Ovary (tissue), 7 donors: ENCODE measurements at regions not wholly inside any gene's neighbourhood (a gene's known extent, or its start where the extent isn't known, plus 50 kb on each side); places are given as distances from the start of the nearest gene placed in this dataset.

ENCODE experiments used
- DNase-seq, 5 donors: peaks; one replicate each; pipeline ENCODE4 v3.0.0-alpha.2; 2019 to 2020
- H3K27ac ChIP-seq, 2 donors: fragments of 200-600 bp; one replicate each; pipeline versions ENCODE4 v1.5.1 to v1.8.0; 2019 to 2022
- H3K27me3 ChIP-seq: fragments of 200-600 bp; one replicate; pipeline ENCODE4 v1.8.0; 2022
- H3K36me3 ChIP-seq: fragments of 200-600 bp; sonication (generic); one replicate; pipeline ENCODE4 v1.5.1; 2019
- H3K4me1 ChIP-seq: one replicate; pipeline ENCODE4 v1.8.1; 2013; ENCODE audit warnings: mild to moderate bottlenecking, moderate library complexity; ENCODE audit not compliant: insufficient read depth
- H3K4me3 ChIP-seq: fragments of 200-600 bp; sonication (generic); one replicate; pipeline ENCODE4 v1.5.1; 2017
- H3K9me3 ChIP-seq, 2 donors: fragments of 200-600 bp in 1 of 2; sonication (generic) in 1 of 2; one replicate each; pipeline versions ENCODE4 v1.5.1 to v1.8.1; 2013 to 2019; ENCODE audit warnings: mild to moderate bottlenecking in 1 of 2, moderate library complexity in 1 of 2
- CTCF ChIP-seq, 3 donors: fragments of 450-650 bp in 2 of 3; fragments of 200-600 bp in 1 of 3; IDR thresholded peaks; one replicate each; pipeline versions ENCODE4 v1.5.1 to v1.8.0; 2016 to 2022; ENCODE audit warnings: antibody characterized with exemption in 3 of 3, mild to moderate bottlenecking in 1 of 3
- EP300 ChIP-seq: sonication (generic); formaldehyde crosslinking; IDR thresholded peaks from one replicate; pipeline ENCODE4 v1.6.1; 2017; ENCODE audit warnings: antibody characterized with exemption
- POLR2A ChIP-seq: fragments of 450-650 bp; IDR thresholded peaks from one replicate; pipeline ENCODE4 v1.6.1; 2017; ENCODE audit warnings: antibody characterized with exemption, mild to moderate bottlenecking, moderate library complexity
- WGBS, 3 donors: extraction: QIAGEN DNeasy Blood & Tissue Kit in 1 of 3; methylation state at CpG; one replicate each; pipeline versions ENCODE4 v1.1.5 to v1.1.7; 2013 to 2017; 5-methylcytosine and 5-hydroxymethylcytosine counted together
- intact Hi-C, 4 donors: fragments of 100-400 bp; cut with DNase I; formaldehyde crosslinking; loops; one replicate each; pipeline versions ENCODE4 v1.11.0 to v1.15.1; 2022 to 2023
- donor health status: DM: no; HTN: no; CAD: no; lungs with moderate emphysema.
- donor health status: DM: no; HTN: no; CAD: no.
- donor health status: Bipolar disorder and iron deficiency.
- donor health status: DM: no; HTN: no; CAD: no.
- donor health status: DM: yes; HTN: yes; CAD: no.

DNA sequence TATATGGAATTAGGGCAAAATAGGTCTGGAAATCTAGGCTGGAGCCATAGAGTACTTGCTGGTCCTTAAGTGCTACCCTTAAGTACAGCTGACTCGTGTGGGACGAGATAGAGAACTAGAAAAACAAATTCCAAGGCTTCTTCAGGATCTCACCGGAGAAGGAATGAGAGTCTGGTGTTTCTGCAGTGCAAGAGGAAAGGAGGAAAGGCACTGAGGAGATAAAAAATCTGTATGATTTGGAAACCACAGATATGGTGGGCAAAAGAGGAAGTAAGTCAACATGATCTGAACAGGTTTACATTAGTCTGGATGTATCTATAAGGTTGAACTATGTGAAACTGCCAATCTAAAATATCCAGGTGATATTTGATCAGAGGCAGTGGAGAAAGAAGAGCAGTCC lies 134.4 kb upstream of the SOX5 start:
- Histone ChIP-seq H3K4me3 (no peak overlapping the region), H3K9me3 (no peaks in the 10 kb centered on the region), H3K4me1 (no peaks in the 10 kb centered on the region), H3K27me3 (no peaks in the 10 kb centered on the region), H3K36me3 (no peaks in the 10 kb centered on the region), H3K27ac (no peak overlapping the region)
- no peak for DNase-seq
- 50 to 65% (median 65%) methylated on average over 3 of the region's 3 CpGs for WGBS, 3 donors
- TF ChIP-seq POLR2A, result no peak
- TF ChIP-seq EP300, result no peak
- TF ChIP-seq CTCF (IDR thresholded peaks at IDR 0.05), result no peak
- intact Hi-C loops, result no loop called here

- intact Hi-C loops, result no loop called here
- no peaks in the 10 kb centered on the region for H3K27me3 ChIP-seq
- H3K36me3 ChIP-seq, result no peaks in the 10 kb centered on the region
- H3K4me3 ChIP-seq, result no peak overlapping the region
- no peak for DNase-seq
- TF ChIP-seq POLR2A, result no peak
- TF ChIP-seq CTCF (IDR thresholded peaks at IDR 0.05), result no peak
- no peak for TF ChIP-seq EP300
- H3K9me3 ChIP-seq, result no peaks in the 10 kb centered on the region
- no peaks in the 10 kb centered on the region for H3K4me1 ChIP-seq
- no peak overlapping the region for H3K27ac ChIP-seq
- 84 to 90% (median 89%) methylated on average over 7 of the region's 7 CpGs for WGBS, 3 donors
Measured at GRCh38 chr12:24081606-24082005, 132.1 kb upstream of the SOX5 start.

DNA sequence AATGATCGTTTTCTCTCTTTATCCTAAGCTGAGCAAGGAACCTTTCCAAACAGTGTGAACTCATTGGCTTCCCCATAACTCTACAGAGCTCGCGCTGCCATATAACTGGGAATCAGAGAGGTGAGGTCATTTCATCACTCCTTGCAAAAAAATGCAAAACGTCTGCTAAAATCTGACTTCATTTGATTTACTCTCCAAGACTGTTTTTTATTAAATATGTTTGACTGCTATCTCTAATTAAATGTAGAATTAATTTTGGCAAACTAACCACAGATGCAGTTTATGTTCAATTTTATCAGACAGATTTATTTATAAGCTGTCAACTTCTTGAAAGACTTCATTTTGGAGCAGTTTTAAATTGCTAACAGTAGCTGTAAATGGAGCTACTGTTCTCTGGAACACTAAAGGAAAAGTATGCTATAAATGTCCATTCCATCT lies 131.6 kb upstream of the SOX5 start:
- no peaks in the 10 kb centered on the region for H3K9me3 ChIP-seq
- no peak overlapping the region for H3K4me3 ChIP-seq
- intact Hi-C loops, result no loop called here
- 80 to 84% (median 80%) methylated on average over 4 of the region's 4 CpGs for WGBS, 3 donors
- no peak for DNase-seq
- H3K27ac ChIP-seq, result no peak overlapping the region
- H3K4me1 ChIP-seq, result no peaks in the 10 kb centered on the region
- H3K36me3 ChIP-seq, result no peaks in the 10 kb centered on the region
- TF ChIP-seq EP300, result no peak
- no peak for TF ChIP-seq CTCF (IDR thresholded peaks at IDR 0.05)
- H3K27me3 ChIP-seq, result no peaks in the 10 kb centered on the region

- H3K4me1 ChIP-seq, result no peaks in the 10 kb centered on the region
- H3K9me3 ChIP-seq, result no peaks in the 10 kb centered on the region
- no peaks in the 10 kb centered on the region for H3K36me3 ChIP-seq
- H3K27ac ChIP-seq, result no peak overlapping the region
- H3K27me3 ChIP-seq, result no peaks in the 10 kb centered on the region
- DNase-seq, result no peak
- intact Hi-C loops, result no loop called here
- TF ChIP-seq POLR2A (no peak), CTCF (IDR thresholded peaks at IDR 0.05) (no peak), EP300 (no peak)
- no peak overlapping the region for H3K4me3 ChIP-seq
Measured at GRCh38 chr12:24080465-24080864, 131.0 kb upstream of the SOX5 start.

DNA sequence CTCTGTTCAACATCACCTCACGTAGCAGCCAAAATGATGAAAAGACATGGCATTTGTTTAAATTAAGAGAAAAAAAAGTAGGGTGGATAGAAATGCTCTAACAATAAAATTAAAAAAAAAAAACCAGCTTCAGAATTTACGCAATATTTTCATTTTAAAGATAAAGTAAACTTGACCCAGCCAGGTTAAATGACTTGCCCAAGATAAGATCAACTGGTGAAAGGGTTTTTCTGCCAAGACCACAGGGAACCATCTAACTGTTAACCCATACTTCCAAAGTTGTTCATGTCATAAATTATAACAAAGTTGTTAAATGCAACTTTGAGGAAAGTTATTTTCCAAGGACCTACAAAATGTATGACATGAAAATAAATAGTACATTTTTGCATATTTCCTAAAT lies 129.6 kb upstream of the SOX5 start:
- no peak for DNase-seq
- intact Hi-C loops, result no loop called here
- Histone ChIP-seq H3K27ac (no peak overlapping the region), H3K4me1 (no peaks in the 10 kb centered on the region), H3K36me3 (no peaks in the 10 kb centered on the region), H3K4me3 (no peak overlapping the region), H3K9me3 (no peaks in the 10 kb centered on the region), H3K27me3 (no peaks in the 10 kb centered on the region)
- WGBS, 3 donors, result 75 to 95% (median 95%) methylated on average over 2 of the region's 2 CpGs
- no peak for TF ChIP-seq EP300
- no peak for TF ChIP-seq CTCF (IDR thresholded peaks at IDR 0.05)
- TF ChIP-seq POLR2A, result no peak
